Spleen (tissue), 11 donors: ENCODE measurements at regions not wholly inside any gene's neighbourhood (a gene's known extent, or its start where the extent isn't known, plus 50 kb on each side); places are given as distances from the start of the nearest gene placed in this dataset.

Source experiments
- DNase-seq: peaks from one replicate; pipeline ENCODE4 v3.0.0-alpha.2; 2020
- H3K27ac ChIP-seq, 8 donors: fragments of 200-600 bp; sonication (generic) in 7 of 8; 1 replicate in 4 of 8; 2 replicates in 4 of 8; pipeline versions ENCODE4 v1.5.0 to v1.8.0; 2016 to 2021; ENCODE audit warnings: inconsistent platforms in 4 of 8, mild to moderate bottlenecking in 4 of 8, moderate library complexity in 1 of 8
- H3K27me3 ChIP-seq, 7 donors: fragments of 200-600 bp; sonication (generic) in 6 of 7; replicated peaks in 1 of 7; 1 replicate in 4 of 7; 2 replicates in 3 of 7; pipeline versions ENCODE4 v1.5.0 to v1.8.0; 2016 to 2021; ENCODE audit warnings: inconsistent platforms in 3 of 7, mild to moderate bottlenecking in 1 of 7
- H3K36me3 ChIP-seq, 6 donors: fragments of 200-600 bp; sonication (generic) in 5 of 6; 1 replicate in 4 of 6; 2 replicates in 2 of 6; pipeline versions ENCODE4 v1.5.0 to v1.8.0; 2016 to 2021; ENCODE audit warnings: inconsistent platforms in 2 of 6
- H3K4me1 ChIP-seq, 6 donors: fragments of 200-600 bp; sonication (generic) in 5 of 6; 1 replicate in 3 of 6; 2 replicates in 3 of 6; pipeline versions ENCODE4 v1.5.0 to v1.8.0; 2016 to 2021; ENCODE audit warnings: inconsistent platforms in 3 of 6
- H3K4me3 ChIP-seq, 8 donors: fragments of 200-600 bp; sonication (generic) in 7 of 8; 1 replicate in 4 of 8; 2 replicates in 4 of 8; pipeline versions ENCODE4 v1.5.0 to v1.8.0; 2016 to 2021; ENCODE audit warnings: inconsistent platforms in 4 of 8, mild to moderate bottlenecking in 4 of 8, moderate library complexity in 2 of 8
- H3K9me3 ChIP-seq, 8 donors: fragments of 200-600 bp; sonication (generic) in 7 of 8; 1 replicate in 4 of 8; 2 replicates in 4 of 8; pipeline versions ENCODE4 v1.5.0 to v1.8.0; 2016 to 2021; ENCODE audit warnings: inconsistent platforms in 4 of 8
- POLR2A ChIP-seq, 3 donors: fragments of 450-650 bp; IDR thresholded peaks; one replicate each; pipeline ENCODE4 v1.5.1; 2017; ENCODE audit warnings: antibody characterized with exemption in 3 of 3, mild to moderate bottlenecking in 1 of 3
- POLR2AphosphoS5 ChIP-seq, 3 donors: sonication (generic); formaldehyde crosslinking; IDR thresholded peaks; one replicate each; pipeline ENCODE4 v1.5.1; 2017; ENCODE audit warnings: antibody characterized with exemption in 3 of 3
- WGBS, 5 donors: extraction: QIAGEN DNeasy Blood & Tissue Kit in 3 of 5; methylation state at CpG; one replicate each; pipeline versions ENCODE4 v1.1.5 to v1.1.7; 2013 to 2018; 5-methylcytosine and 5-hydroxymethylcytosine counted together
- intact Hi-C: fragments of 100-400 bp; cut with DNase I; formaldehyde crosslinking; loops from one replicate; pipeline ENCODE4 v1.15.0; 2023; ENCODE audit warnings: low total_unique reads
- TF ChIP-seq, protein P1 (sequence below), 11 experiments: fragments of 200-600 bp in 7 of 11; fragments of 450-650 bp in 4 of 11; sonication (generic) in 4 of 11; IDR thresholded peaks in 8 of 11; conservative IDR thresholded peaks in 3 of 11; 1 replicate in 7 of 11; 2 replicates in 4 of 11; pipeline versions ENCODE4 v1.4.0 to v1.8.0; 2016 to 2021; ENCODE audit warnings: antibody characterized with exemption in 11 of 11, inconsistent platforms in 4 of 11, mild to moderate bottlenecking in 1 of 11
- donor health status: healthy with polysubstance abuse.
- donor health status: DM: no; HTN: no; CAD: no; lungs with moderate emphysema.
- donor health status: DM: no; HTN: no; CAD: no.
- donor health status: Bipolar disorder and iron deficiency.
- donor health status: healthy.
- donor health status: DM: no; HTN: no; CAD: no.
- donor health status: DM: yes; HTN: yes; CAD: no.

DNA sequence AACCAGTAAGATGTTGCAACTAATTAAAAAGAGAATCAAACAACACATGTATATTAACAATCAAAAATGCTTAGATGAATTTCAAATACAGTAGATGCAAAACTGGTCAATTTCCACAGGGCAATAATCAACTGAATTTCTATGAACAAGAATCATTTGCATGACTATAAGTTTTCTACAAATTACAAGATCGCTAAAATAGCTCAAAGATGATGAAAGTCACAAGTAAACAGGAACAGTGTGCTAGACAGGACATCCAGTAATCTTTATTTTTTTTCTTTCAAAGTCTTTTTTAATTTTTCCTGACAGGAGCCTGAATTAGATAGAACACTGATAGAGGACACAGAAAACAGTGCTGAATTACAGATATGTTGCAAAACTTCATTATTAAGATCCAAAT lies 608.2 kb upstream of the DAB2 start:
- H3K9me3 ChIP-seq = no peaks in the 10 kb centered on the region
- WGBS, 5 donors = 25 to 78% (median 68%) methylated on average over 1 of the region's 1 CpG
- no peak overlapping the region for H3K4me3 ChIP-seq
- H3K27me3 ChIP-seq = no peaks in the 10 kb centered on the region
- no peak for DNase-seq
- peaks cover 0 to 4% (median 0%) of the 10 kb centered on the region in 6 donors for H3K4me1 ChIP-seq
- TF ChIP-seq POLR2A (IDR thresholded peaks at IDR 0.05) (no peak), POLR2AphosphoS5 (IDR thresholded peaks at IDR 0.05) (no peak)
- TF ChIP-seq, protein P1, sequence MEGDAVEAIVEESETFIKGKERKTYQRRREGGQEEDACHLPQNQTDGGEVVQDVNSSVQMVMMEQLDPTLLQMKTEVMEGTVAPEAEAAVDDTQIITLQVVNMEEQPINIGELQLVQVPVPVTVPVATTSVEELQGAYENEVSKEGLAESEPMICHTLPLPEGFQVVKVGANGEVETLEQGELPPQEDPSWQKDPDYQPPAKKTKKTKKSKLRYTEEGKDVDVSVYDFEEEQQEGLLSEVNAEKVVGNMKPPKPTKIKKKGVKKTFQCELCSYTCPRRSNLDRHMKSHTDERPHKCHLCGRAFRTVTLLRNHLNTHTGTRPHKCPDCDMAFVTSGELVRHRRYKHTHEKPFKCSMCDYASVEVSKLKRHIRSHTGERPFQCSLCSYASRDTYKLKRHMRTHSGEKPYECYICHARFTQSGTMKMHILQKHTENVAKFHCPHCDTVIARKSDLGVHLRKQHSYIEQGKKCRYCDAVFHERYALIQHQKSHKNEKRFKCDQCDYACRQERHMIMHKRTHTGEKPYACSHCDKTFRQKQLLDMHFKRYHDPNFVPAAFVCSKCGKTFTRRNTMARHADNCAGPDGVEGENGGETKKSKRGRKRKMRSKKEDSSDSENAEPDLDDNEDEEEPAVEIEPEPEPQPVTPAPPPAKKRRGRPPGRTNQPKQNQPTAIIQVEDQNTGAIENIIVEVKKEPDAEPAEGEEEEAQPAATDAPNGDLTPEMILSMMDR (IDR thresholded peaks at IDR 0.05 in 8 of 11, conservative IDR thresholded peaks at IDR 0.05 in 3 of 11) = no peak
- intact Hi-C loops = no loop called here
- H3K36me3 ChIP-seq = no peaks in the 10 kb centered on the region
- peak overlapping the region in 6 of 8 donors; percentile 10 to 81 (median 72) for H3K27ac ChIP-seq

DNA sequence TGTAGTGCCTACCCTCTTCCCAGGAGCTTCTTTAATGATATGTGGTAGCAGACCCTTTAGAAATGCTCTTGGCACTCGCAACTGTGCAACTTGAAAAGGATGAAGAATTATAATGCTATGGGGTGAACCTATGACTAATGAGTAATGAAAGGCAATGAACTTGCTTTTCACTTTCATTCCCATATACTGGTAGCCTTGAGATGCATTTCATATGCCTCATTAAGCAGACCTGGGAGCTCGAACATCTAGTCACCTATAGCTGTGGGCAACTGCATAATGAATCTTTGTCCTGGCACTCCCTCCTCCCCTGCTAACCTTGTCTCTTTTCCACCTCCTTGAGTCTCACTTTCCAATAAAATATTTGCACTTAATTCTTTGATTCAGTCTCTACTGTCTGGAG lies 605.9 kb upstream of the DAB2 start:
- WGBS, 5 donors = 54 to 78% (median 69%) methylated on average over 2 of the region's 2 CpGs

DNA sequence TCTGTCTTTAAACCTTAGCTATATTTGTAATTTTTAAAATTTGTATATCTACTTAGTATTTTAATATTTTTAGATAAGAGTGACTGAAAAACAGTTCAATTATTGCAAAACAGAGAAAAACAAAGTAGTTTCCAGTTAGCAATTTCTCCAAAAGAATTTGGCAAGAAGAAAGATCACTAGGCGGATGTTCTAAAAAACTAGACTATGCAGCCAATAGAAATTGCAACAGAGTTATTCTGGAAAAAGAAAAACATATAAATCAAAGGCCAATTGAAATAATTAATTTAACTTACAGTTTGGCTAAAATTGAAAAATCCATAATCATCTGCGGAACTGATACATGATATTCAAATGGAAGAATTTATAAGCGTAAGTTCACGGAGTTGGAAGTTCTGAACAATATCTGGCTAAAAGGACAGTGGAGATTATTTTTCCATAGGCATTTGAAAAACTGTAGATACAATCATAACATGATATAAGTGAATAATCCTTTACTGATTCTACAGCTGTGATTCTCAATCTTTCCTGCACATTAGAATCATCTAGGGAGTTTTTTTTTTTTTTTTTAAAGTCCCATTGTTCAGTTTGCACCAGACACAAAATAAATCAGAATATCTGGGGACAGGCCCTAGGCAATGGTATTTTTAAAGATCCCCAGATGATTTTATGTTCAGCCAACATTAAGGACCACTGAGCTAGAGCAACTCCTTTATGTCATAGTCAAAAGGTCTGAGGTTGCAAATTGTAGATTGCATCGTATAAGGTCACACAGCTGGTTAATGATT lies 605.1 kb upstream of the DAB2 start:
- intact Hi-C loops = loop anchor here (10.0 kb wide), 1 partner anchor 655 kb away; no protein-coding TSS in a partner anchor
- Histone ChIP-seq H3K4me1 (peaks cover 0 to 4% (median 0%) of the 10 kb centered on the region in 6 donors), H3K27ac (peak overlapping the region in 1 of 8 donors; percentile 64), H3K9me3 (peaks cover 0 to 3% (median 0%) of the 10 kb centered on the region in 8 donors), H3K27me3 (no peaks in the 10 kb centered on the region), H3K36me3 (no peaks in the 10 kb centered on the region), H3K4me3 (no peak overlapping the region)
- TF ChIP-seq POLR2A (IDR thresholded peaks at IDR 0.05) (no peak), POLR2AphosphoS5 (IDR thresholded peaks at IDR 0.05) (no peak)
- TF ChIP-seq, protein P1 (IDR thresholded peaks at IDR 0.05 in 8 of 11, conservative IDR thresholded peaks at IDR 0.05 in 3 of 11) = no peak
- DNase-seq = no peak
- 84 to 91% (median 87%) methylated on average over 5 of the region's 5 CpGs for WGBS, 5 donors

More for the DNA sequence above, 605.9 kb upstream of the DAB2 start:
- no peak overlapping the region for H3K4me3 ChIP-seq
- DNase-seq = no peak
- TF ChIP-seq POLR2AphosphoS5 (IDR thresholded peaks at IDR 0.05) = no peak
- TF ChIP-seq POLR2A (IDR thresholded peaks at IDR 0.05) = no peak
- TF ChIP-seq, protein P1 (IDR thresholded peaks at IDR 0.05 in 8 of 11, conservative IDR thresholded peaks at IDR 0.05 in 3 of 11) = no peak
- H3K36me3 ChIP-seq = no peaks in the 10 kb centered on the region
- peaks cover 0 to 4% (median 0%) of the 10 kb centered on the region in 6 donors for H3K4me1 ChIP-seq
- intact Hi-C loops = no loop called here
- no peaks in the 10 kb centered on the region for H3K27me3 ChIP-seq
- H3K9me3 ChIP-seq = peaks cover 0 to 3% (median 0%) of the 10 kb centered on the region in 8 donors
- no peak overlapping the region for H3K27ac ChIP-seq

DNA sequence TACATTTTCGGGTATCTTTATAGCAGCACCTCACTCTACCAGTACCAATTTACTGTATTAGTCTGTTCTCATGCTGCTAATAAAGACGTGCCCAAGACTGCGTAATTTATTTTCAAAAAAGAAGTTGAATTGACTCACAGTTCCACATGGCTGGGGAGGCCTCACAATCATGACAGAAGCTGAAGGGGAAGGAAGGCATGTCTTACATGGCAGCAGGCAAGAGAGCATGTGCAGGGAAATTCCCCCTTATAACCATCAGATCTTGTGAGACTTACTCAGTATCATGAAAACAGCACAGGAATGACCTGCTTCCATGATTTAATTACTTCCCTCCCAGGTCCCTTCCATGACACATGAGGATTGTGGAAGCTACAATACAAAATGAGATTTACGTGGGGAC lies 602.6 kb upstream of the DAB2 start:
- intact Hi-C loops = loop anchor here (10.0 kb wide), 1 partner anchor 657 kb away; no protein-coding TSS in a partner anchor
- peaks cover 0 to 3% (median 0%) of the 10 kb centered on the region in 8 donors for H3K9me3 ChIP-seq
- no peak overlapping the region for H3K4me3 ChIP-seq
- no peaks in the 10 kb centered on the region for H3K27me3 ChIP-seq
- TF ChIP-seq POLR2A (IDR thresholded peaks at IDR 0.05) = no peak
- TF ChIP-seq, protein P1 (IDR thresholded peaks at IDR 0.05 in 8 of 11, conservative IDR thresholded peaks at IDR 0.05 in 3 of 11) = no peak
- no peak for TF ChIP-seq POLR2AphosphoS5 (IDR thresholded peaks at IDR 0.05)
- H3K27ac ChIP-seq = peak overlapping the region in 1 of 8 donors; percentile 24
- WGBS, 5 donors = 77 to 89% (median 85%) methylated on average over 4 of the region's 4 CpGs
- no peaks in the 10 kb centered on the region for H3K36me3 ChIP-seq
- H3K4me1 ChIP-seq = no peaks in the 10 kb centered on the region
- DNase-seq = no peak
